ENCODE measurements at regions not wholly inside any gene's neighbourhood (a gene's known extent, or its start where the extent isn't known, plus 50 kb on each side); places are given as distances from the start of the nearest gene placed in this dataset.

DNA sequence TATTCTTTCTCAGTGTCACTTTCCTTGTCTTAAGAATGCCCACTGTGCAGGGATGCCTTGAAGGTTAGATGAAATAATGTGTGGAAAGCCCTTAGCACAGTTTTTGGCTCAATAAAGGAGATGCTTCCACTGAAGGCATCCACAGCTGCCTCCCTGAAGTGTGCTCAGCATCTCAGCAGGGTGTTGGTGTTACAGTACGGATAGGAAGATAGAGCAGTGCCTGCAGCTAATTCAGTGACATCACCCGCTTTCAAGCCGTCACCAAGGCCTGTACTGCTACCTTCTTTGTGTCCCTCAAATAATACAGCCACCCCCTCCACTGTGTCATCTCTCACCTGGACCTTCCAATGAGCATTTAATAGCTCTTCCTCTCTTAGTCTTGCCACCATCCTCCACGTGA lies 59.0 kb downstream of the NDUFS5 start:
- no peak for DNase-seq

DNA sequence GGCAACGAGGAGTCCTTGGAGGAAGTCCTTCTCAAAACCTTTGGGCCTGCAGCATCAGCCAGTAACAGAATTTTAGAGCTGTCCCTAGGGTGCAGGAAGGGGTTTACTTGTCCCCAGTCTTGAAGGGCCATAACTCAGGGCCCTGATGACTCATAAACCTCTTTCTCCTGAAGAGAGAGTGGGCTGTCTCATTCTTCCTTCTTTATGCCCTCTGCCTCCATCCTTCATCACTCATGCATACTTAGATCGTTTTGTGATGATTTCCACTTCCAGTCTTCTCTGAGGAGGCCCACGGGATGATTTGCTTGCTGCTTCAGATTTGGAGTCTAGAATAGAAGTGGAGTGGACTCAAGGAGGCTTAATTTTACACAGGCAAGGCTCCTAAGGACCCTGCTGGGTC lies 60.2 kb downstream of the NDUFS5 start:
- DNase-seq, result no peak

DNA sequence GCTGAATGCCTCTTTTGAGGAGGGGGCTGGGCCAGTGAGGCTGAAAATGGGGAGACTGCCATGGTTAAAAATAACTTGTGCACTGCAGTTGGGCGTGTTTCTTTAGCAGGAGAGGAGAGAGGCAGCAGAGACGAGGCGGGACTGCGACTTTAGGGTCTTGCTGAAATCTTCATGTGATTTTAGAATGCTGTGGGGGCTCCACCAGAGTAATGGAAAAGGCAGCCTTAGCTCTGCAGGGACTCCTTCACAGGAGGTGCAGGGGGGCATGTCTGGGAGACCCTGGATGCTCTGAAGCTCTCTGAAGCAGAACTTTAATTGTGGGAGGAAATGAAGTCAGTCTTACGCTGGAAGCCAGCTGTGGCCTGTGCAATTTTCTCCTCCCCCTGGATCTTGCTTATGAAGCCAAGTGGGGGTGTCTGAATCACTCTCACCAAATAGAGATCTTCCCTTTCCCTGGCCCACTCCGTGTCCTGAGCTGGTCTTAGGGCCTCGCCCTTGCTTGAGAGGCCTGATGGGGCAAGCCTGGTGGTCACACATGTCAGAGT lies 60.8 kb downstream of the NDUFS5 start:
- DNase-seq, result no peak

DNA sequence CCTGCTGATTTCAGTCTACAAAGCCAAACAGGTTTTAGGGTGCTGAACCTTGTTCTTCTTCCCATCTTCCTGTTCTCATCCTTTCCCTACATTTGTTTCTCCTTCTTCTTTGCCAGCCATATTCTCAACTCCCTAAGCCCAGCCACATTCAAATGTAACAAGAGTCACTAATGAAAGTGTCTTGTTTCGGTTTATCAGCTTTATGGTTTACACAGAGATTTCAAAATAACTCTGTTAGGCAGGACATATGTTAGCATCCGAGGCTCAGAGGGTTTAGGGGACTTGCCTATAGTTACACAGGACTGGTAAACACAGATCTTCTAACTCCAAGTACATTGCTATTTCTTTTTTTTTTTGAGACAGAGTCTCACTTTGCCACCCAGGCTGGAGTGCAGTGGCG lies 61.3 kb downstream of the NDUFS5 start:
- DNase-seq, result no peak

DNA sequence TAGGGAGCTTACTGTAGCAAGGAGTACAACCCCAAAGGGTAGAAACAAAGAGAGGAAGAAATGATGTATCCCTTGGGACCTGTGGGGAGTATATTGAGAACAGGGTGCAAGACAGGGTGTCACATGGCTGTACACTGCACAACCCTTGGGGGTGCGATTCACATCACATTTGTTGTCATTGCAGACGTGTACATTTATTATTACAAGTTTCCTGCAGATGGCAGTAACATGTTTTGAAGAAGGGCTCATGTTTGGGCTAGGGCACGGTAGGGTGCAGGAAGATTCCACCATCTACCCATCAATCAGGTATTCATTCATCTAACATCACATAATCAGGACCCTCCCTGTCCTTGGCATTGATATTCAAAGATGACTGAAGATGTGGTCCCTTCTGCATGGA lies 62.5 kb downstream of the NDUFS5 start:
- no peak for DNase-seq

DNA sequence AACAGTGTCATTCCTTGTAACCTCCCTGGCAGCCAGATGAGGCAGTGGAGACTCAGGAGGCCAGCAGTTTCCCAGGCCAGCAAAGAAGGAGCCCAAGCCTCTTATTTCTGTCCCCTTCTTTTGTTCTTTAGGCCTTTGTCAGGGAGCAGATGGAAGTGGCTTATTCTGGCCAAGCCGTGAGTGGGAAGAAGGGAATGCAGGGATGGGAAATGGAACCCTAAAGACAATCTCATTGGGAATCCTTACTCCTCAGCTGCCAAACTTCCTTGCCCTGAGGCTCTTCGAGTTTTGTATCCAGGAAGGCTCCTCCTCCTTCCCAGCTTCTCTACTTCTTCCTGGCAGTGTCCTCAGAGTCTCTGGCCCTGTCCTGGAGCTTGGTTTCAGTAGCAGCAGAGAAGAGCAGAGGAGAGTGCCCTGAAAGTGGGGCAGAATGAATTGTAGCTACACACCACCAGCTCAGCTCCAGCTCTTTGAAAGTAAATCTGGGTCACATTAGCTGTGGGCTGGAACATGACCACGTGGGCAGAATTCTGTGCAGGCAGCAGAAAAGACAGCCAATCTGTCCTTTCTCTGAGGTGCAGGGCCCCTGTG lies 63.9 kb downstream of the NDUFS5 start:
- no peak for DNase-seq

DNA sequence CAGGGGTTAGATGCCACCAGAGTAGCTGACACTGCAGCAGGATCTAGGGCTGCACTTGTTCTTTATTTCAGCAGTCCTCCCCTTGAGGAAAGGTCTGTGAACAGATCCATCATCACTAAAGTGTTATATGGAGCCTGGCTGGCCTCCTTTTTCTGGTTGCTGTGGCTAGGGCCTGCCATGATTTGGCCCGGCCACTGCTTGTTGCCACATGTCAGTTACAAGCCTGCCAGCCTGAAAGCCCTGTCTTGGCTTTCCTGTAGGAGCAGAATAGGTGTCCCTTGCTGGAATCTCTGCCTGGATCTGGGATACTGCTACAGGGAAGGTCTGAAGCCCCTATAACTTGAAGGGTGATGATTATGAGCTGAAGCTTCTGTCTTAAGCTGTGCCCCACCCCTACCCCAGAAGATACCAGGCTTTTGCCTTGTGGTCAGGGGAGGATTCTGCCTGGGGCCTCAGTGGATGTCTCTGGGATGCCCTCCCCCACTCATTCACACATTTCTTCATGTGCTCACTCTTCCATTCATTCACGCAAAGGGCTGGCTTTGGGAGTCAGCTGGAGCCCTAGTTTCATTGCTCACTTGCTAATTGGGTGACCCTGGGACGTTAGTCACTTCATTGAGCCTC lies 64.7 kb downstream of the NDUFS5 start:
- DNase-seq, result no peak

DNA sequence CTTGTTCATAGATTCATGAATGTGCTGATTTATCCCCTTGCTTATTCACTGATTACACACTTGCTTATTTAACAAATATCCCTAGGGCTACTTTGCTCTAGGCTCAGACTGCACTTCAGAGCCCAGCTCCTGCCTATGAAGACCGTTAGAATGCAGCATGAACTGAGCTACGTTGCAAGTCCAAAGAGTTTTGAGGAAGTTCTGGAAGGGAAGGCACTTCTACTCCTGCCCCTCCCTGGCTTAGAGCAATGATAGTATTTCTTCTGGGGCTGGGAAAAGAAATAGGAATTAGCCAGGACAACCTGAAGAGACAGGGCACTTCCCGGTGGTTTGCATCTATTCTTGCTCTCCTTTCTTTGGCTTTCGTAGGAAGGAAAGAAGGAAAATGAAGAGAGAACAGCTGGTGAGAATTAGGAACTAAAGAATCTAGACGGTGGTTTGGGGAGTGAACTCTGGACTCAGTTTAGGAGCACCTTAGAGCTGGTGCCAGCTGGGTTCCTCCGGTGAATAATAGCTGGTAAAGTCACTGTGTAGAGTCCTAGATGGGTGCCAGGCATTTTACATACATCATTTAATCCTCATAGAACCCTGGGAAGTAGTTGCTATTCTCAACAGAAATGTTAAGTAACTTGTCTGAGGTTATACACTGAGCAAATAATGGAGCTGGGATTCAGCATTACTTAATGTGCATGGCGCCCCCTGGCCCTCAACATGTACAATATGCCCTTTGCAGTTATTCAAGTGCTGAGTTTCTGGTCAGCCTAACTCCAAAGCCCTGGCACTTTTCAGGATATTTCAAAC lies 65.9 kb downstream of the NDUFS5 start:
- DNase-seq, result peak; percentile 49

DNA sequence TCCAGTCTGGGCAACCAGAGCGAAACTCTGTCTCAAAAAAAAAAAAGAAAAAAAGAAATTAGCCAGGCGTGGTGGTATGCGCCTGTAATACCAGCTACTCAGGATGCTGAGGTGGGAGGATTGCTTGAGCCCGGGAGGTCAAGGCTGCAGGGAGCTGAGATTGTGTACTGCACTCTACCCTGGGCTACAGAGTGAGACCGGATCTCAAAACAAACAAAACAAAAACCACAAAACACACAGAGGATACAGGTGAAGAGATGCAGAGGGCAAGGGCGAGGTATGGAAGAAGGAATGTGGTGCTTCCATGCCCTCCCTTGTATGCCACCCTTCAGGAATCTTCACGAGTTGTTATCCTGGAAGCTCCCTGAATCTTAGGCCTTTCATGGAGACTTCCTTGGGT lies 68.5 kb downstream of the NDUFS5 start:
- no peak for DNase-seq

DNA sequence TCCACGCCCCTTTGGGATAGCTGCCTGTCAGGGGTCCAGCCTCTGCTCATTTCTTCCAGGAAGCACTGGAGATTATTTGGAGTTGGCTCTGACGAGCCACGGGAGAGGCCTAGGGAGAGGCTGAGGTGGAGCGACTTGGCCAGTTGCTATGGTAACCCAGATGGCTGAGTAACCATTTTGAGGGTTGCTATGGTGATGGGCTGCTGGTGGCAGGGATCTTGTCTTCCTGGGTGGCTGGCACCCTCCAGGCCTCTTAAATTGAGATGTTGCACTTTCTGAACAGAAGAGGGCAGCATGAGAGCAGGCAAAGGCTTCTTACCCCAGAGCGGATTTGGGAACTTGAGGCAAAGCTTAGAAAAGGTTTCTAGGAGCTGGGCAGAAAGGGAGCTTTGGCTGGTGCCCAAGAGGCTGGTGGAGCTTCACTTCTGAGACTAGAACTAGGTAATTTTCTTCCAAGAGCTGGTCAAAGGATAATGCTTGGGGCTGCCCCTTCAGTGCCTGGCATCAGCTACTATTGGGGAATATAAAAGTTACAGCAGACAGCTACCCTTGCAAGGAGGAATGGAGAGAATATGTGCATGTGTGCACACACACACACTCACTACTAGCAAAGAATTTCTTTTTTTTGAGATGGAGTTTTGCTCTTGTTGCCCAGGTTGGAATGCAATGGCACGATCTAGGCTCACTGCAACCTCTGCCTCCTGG lies 72.5 kb downstream of the NDUFS5 start:
- DNase-seq, result peak; percentile 57

DNA sequence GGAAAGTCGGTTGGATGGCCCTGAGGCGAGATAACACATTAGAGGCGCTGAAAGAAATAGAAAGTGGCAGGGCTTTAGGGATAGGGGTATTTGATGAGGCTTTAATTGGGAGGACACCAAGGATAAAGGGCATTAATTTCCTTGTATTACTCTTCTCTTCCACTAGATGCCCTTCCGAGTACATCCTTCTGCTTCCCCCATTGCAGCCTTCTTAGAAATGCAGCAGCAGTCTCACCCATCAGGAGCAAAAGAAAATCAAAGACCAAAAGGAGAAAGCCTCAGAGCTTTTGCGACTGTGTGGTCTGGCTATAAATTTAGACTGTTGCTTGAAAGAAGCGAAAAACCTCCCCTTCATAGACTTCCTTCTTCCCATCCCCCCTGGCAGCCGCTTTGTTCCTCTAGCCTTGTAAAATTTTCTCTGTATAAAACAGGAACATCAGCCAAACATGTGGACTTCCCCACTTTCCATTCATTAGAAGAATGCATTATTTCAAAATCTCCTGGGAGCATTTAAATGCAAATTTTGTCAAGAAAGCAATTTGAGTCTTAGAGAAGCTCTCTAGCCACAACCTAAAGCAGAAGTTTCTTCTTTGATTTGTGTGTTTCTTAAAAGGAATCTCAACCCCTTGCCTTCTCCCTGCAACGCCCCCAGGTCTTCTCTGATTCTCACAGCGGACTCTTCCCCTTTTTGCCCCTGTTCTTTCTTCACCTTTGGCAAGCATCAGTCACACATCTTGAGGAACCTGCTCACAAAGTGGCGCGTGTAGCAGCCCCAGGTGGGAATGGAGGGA lies 76.6 kb downstream of the NDUFS5 start:
- DNase-seq, result no peak

DNA sequence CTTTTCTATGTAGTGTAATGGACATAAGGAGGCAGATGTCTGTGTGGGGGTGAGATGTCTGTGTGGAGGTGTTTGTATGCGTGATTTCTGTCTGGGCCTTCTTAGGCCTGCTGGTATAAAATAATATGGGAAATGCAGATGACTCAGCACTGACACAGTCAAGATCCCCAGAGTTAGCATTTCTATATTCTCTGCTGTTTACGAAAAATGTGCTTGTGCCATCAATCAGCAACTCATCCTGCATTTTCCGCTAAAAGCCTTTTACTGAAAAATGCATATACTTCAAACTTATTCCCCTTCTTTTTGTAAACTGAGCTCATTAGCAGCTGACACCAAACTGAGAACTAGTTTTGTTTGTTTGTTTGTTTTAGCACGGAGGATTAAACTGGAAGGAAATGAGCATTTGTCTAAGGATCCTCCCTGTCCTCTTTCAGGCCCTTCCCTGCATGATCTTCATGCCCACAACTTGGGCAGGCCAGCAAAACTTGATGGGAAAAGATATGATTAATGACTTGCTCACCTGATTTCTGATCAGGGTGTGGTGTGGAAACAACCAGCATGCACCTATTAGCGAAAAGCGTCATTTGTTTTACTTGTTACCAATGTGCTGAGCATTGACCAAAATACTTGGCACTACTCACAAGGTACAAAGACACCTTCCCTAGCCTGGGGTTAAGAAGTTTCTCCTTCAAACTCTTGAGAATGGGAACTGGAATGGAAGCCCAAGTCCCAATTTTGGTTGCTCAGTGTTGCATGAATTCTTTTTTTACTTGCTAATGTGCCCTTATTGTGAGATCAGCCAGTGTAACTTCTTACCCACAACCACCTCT lies 77.4 kb downstream of the NDUFS5 start:
- DNase-seq, result no peak

DNA sequence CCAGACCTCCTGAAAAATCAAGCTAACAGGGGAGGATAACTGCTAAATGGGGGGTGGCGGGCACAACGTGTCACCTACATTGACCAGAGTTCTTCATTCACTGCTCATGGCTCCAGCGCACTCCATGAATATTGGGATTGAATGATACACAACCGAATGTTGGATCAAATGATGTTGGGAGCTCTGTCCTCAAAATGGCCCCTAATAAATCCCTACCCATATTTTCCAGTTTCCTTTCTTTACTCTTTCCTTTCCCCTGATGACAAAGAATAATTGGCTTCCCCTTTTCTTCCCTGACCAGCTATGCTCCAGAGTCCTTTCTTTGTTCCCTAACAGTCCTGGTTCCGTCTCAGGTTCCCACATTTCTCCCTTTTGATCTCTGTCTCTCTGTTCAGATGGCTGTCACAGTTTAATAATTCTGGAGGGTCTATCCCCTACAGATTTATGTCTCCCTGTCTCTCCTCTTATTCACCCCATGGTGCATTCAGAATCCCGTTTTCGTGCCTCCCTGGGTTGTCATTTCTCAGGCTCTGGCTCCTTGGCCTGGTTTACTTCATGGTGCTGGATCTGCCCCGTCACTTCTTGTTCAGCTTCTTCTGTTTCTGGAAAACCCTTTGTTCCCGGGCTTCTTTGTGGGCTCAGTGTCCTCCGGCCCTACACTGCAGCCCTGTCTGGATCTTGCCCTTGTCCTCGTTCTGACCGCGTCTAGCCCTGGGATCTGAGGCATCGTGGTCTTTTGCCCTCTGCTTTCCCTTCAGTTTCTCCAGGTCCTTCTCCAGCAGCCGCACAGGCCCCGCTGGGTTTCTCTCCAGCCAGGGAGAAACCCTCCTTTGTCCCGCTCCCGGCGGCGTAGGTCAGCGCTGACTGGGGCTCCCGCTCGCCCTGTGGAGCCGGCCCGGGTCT lies 78.3 kb downstream of the NDUFS5 start:
- no peak for DNase-seq

DNA sequence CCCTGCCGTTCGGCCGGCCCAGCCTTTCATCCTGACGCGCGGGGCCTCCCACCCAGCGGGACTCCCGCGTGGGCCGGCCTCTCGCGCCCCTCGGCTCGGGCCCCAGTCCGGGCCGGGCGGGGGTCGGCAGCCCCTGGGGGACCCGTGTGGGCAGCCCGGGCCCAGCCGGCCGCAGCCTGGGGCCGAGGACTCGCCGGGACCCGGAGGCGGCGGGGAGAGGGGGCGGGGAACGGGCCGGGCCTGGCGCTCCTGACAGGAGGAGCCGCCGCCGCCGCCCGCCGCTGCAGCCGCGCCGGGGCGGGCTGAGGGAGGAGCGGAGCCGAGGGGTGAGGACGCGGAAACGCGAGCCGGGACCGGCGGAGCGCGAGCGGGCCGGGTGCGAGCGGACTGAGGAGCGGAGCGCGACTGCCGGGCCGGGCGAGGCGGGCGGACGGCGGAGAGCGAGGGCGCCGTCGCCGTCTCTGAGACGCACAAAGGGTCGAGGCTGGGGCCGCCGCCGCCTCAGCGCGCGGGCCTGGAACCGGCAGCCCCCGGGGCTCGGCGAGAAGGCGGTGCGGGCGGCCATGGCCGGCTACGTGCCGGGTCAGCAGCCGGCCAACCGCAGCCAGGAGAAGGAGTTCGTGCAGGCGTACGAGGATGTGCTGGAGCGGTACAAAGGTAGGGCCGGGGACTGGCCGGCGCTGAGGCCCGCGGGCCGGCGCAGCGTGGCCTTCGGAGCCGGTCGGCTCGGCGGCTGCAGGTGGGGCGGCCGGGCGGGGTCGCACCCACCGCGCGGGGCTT lies 79.1 kb downstream of the NDUFS5 start:
- peak; percentile 58 for DNase-seq

DNA sequence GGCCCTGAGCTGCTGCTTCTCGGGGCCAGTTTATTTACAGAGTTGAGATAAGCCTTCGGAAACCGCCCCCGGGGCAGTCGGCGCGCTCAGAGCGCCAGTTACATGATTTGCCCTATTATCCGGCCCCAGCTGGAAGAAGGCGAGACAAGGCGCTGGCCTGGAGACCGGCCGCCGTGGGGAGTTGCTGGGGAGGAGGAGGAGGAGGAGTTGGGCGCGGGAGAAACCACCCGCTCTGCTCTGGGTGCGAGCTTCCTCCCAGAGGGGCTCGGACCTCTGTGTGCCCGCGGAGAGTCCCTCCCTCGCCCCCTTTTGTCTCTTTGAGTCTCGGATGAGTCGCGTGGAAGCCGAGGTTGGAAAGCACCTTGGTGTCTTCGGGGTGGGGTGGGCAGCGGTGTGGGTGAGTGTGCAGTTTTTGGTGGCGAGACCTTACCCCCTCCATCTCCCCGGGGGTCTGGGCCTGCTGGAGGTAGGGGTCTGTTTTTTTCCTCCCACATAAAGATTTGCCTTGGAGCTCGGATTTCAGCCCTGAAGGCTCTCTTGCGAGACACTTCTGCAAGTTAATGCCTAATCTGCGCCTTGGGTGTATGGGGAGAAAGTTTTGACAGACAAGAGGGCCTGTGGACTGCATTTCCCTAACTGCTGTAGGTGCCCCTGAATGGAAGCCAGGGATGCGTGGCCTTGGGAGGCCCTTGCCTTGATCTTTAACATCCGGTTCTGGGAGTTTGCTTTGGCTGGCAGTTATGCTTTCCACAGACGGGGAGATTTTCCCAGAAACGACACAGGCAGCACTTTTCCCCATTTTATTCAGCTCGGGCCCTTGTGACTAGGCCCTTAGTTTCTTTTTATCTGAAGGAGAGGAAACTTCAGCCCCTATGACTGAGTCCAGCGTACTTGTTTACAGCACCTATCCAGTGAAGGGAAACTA lies 80.0 kb downstream of the NDUFS5 start:
- DNase-seq, result peak; percentile 45

DNA sequence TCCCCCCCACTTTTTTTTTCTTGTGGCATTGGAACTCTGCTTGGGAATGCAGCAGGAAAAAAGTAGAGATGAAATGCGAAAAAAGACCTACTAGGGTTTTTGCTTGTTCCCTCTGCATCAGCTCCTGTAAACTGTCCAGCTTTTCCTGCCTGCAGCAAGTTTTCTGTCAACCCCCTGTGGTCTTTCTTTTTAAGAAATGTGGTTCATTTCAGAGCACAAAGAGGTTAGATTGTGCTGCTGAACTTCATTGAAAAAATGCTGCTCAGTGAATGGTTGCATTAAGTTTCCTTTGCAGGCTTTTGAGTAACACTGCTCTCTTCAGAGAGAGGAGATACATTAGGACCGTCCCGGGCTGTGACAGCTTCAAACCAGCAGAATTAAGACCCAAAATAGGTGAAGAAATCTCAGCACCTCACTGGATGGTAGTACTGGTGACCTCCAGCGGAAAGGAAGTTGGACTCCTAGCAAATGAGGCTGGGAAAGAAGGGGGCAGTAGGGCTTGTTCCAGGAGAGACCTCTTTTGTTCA lies 80.7 kb downstream of the NDUFS5 start:
- DNase-seq, result no peak

DNA sequence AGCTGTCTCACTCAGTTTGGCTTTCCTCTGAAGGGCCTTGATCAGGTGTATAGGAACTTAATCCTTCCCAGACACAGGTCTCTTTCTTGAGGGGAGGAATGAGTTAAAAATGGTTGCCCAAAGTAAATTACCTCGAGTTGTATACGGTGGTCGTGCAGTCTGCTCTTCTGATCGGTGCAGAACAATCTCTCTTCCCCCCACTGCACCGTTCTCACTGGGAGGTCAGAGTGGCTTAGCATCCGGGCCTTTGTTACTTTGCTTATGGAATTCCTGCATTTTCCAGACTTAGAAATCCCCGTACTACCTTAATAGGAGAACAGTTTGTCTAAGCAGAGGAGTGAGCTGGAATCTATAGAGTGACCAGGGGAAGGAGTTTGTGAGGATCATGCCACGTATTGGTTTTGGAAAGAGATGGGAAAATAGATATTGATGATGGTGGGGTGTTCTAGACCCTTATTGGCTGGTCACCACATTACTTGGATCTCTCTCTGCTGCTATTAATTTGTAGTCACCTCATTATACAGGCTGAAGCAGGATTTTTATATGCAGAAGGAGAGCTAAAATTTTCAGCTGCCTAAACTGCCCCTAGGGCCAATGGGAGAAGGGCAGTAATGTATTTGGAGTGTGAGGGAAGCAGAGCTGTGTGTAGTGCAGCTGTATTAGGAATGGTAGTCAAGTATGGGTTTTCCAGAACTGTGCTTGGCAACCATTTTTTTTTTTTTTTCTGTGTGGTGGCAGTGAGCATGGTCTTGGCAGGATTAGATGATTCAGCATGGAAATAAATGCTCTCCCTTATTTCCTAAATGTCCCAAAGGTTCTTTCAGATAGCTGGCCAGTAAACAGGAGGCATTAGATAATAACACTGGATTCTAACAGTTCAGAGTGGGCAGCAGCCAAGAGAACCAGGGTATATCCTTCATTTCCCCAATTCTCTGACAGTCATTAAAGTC lies 81.5 kb downstream of the NDUFS5 start:
- DNase-seq, result no peak

Measured in stimulated activated naive CD4-positive, alpha-beta T cell treated with Interleukin-2 at 50 U/mL for 16 hours (primary cell).